Caco-2 (cell line): ENCODE measurements at regions not wholly inside any gene's neighbourhood (a gene's known extent, or its start where the extent isn't known, plus 50 kb on each side); places are given as distances from the start of the nearest gene placed in this dataset.

Experiments
- BruUV-seq: library from RNA; stranded (reverse); fragments of 400-500 nt; replicated peaks from 2 replicates; lab custom pipeline; 2021; lab: Mats Ljungman, UMichigan
- CTCF ChIA-PET: fragments of 300-600 bp; sonication (Branson Sonifier 250); formaldehyde crosslinking; loops from one replicate; lab custom pipeline; 2022; ENCODE audit warnings: antibody characterized with exemption; lab: Charles Lee
- POLR2A ChIA-PET: fragments of 300-600 bp; sonication (Branson Sonifier 250); formaldehyde crosslinking; loops from one replicate; lab custom pipeline; 2022; ENCODE audit warnings: antibody characterized with exemption; lab: Charles Lee
- DNase-seq, 2 experiments: peaks; one replicate each; pipeline versions ENCODE4 v3.0.0 to v3.0.0-alpha.2; 2020 to 2022
- H3K27me3 ChIP-seq: replicated peaks from 2 replicates; pipeline ENCODE4 v1.6.0; 2011; ENCODE audit warnings: low read length; ENCODE audit not compliant: control insufficient read depth, insufficient read depth
- H3K36me3 ChIP-seq: 2 replicates; pipeline ENCODE4 v1.5.1; 2011; ENCODE audit warnings: low read length; ENCODE audit not compliant: control insufficient read depth, insufficient read depth
- H3K4me1 ChIP-seq: fragments of 250-450 bp; sonication (Bioruptor Pico); 2 replicates; pipeline ENCODE4 v1.5.1; 2020; ENCODE audit warnings: mild to moderate bottlenecking
- H3K4me3 ChIP-seq: 2 replicates; pipeline ENCODE4 v1.5.1; 2011; ENCODE audit warnings: low read depth, mild to moderate bottlenecking, control low read depth, low read length
- H3K9me3 ChIP-seq: fragments of 250-450 bp; sonication (Bioruptor Pico); 2 replicates; pipeline ENCODE4 v1.5.1; 2020; ENCODE audit warnings: mild to moderate bottlenecking, moderate library complexity
- H3K27ac Mint-ChIP-seq: one replicate; pipeline ENCODE4 v1.8.0; 2022; ENCODE audit warnings: mixed read lengths; ENCODE audit not compliant: unreplicated experiment
- H3K27me3 Mint-ChIP-seq: one replicate; pipeline ENCODE4 v1.8.0; 2022; ENCODE audit warnings: mixed read lengths; ENCODE audit not compliant: insufficient read depth, unreplicated experiment
- H3K36me3 Mint-ChIP-seq: one replicate; pipeline ENCODE4 v1.8.0; 2022; ENCODE audit warnings: mild to moderate bottlenecking, mixed read lengths; ENCODE audit not compliant: insufficient read depth, unreplicated experiment
- H3K4me1 Mint-ChIP-seq: one replicate; pipeline ENCODE4 v1.8.0; 2022; ENCODE audit warnings: low read depth, mixed read lengths; ENCODE audit not compliant: unreplicated experiment
- H3K4me3 Mint-ChIP-seq: one replicate; pipeline ENCODE4 v1.8.0; 2022; ENCODE audit warnings: mild to moderate bottlenecking, moderate library complexity, mixed read lengths; ENCODE audit not compliant: unreplicated experiment
- H3K9me3 Mint-ChIP-seq: one replicate; pipeline ENCODE4 v1.8.0; 2022; ENCODE audit warnings: mixed read lengths; ENCODE audit not compliant: unreplicated experiment
- CTCF ChIP-seq, 2 experiments: fragments of 200-600 bp in 1 of 2; IDR thresholded peaks; 1 replicate in 1 of 2; 2 replicates in 1 of 2; pipeline versions ENCODE4 v1.5.1 to v1.8.0; 2011 to 2022; ENCODE audit warnings: antibody characterized with exemption in 1 of 2, control low read depth in 1 of 2, inconsistent platforms in 1 of 2, low read depth in 1 of 2, low read length in 1 of 2, mild to moderate bottlenecking in 1 of 2, moderate library complexity in 1 of 2; ENCODE audit not compliant: insufficient read depth in 1 of 2, severe bottlenecking in 1 of 2, unreplicated experiment in 1 of 2
- intact Hi-C: fragments of 100-400 bp; cut with micrococcal nuclease; formaldehyde crosslinking; loops from one replicate; pipeline ENCODE4 v1.10.0; 2022; ENCODE audit not compliant: unreplicated experiment

DNA sequence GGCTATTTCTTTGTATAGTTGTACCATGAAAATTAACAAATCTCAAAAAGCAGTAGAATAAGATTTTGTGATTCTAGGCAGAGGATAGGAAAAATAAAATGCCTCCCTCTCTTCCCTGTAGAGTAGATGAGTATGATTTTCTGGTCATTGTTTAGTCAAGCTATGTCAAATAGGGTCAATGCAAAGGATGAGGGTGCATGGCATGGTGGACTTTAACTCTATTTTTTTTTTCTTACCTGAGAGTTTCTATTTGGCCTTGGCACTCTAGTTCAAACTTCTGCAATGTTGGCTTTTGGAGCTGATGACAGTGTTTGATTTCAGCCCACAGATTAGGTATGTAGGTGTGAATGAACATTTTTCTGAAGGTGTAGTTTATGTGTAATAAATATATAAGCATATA, 224.5 kb downstream of the TRIB2 start:
- ChIA-PET POLR2A (no interaction called here), CTCF (no interaction called here)
- Mint-ChIP-seq H3K27ac (no peak overlapping the region), H3K27me3 (peaks cover 4% of the 10 kb centered on the region), H3K9me3 (no peaks in the 10 kb centered on the region), H3K36me3 (no peaks in the 10 kb centered on the region), H3K4me1 (no peaks in the 10 kb centered on the region), H3K4me3 (no peak overlapping the region)
- peaks cover under 1% of the 10 kb centered on the region; the same call in 1 of the 2 replicates for H3K27me3 ChIP-seq
- no peak for TF ChIP-seq CTCF (IDR thresholded peaks at IDR 0.05; ENCODE audit: insufficient read depth in 1 of 2, low read depth in 1 of 2, low read length in 1 of 2, severe bottlenecking in 1 of 2, unreplicated experiment in 1 of 2)
- no peaks in the 10 kb centered on the region for H3K36me3 ChIP-seq
- H3K4me1 ChIP-seq: no peaks in the 10 kb centered on the region
- no peaks in the 10 kb centered on the region for H3K9me3 ChIP-seq
- no peak overlapping the region for H3K4me3 ChIP-seq
- intact Hi-C loops: no loop called here
- DNase-seq: no peak
- no TSS peak for BruUV-seq

DNA sequence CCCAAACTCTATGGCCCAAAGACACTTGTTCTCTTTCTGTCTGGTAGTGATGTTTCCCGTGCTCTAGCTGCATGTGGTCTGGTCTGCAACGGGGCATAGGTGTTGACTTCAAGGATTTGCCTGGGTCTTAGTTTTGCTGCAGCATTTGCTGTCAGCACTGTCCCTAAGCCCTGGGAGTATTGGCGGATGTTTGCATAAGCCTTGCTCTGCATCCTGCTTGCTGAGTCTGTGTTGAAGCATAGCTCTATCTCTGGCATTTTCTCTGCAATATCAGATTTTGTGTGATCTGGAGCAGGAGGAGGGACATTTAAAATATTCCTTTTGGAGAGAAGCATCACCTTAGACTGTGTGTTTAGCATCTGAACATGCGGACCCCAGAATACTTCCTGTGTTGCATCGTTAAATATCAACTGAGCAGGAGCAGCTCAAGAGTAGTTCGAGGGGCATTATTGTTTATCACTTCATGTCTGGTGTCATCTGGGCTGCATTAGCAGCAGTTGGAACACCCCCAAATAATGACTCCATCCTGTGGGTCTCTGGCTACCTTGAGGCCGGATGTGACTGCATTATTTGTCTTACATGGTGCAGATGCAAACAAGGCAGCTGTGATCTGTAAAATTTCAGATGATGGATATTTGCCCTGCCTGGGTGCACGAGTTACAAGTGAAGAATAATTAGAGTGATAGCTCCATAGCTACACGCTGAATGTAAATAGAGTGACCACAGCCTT, 231.7 kb downstream of the TRIB2 start:
- Mint-ChIP-seq H3K4me1 (peaks cover 7% of the 10 kb centered on the region), H3K9me3 (no peaks in the 10 kb centered on the region), H3K27ac (no peak overlapping the region), H3K4me3 (no peak overlapping the region), H3K27me3 (peaks cover 8% of the 10 kb centered on the region), H3K36me3 (no peaks in the 10 kb centered on the region)
- POLR2A ChIA-PET: no interaction called here
- Histone ChIP-seq H3K4me3 (no peak overlapping the region), H3K27me3 (peaks cover 2% of the 10 kb centered on the region; the same call in 1 of the 2 replicates), H3K36me3 (no peaks in the 10 kb centered on the region), H3K9me3 (no peaks in the 10 kb centered on the region), H3K4me1 (0 out of 2 replicates have a peak, but pooled peaks cover 6% of the 10 kb centered on the region)
- no peak for TF ChIP-seq CTCF (IDR thresholded peaks at IDR 0.05; ENCODE audit: insufficient read depth in 1 of 2, low read depth in 1 of 2, low read length in 1 of 2, severe bottlenecking in 1 of 2, unreplicated experiment in 1 of 2)
- BruUV-seq: no TSS peak
- CTCF ChIA-PET: no interaction called here
- no peak for DNase-seq
- intact Hi-C loops: no loop called here

GRCh38 chr2:12948961-12949353, 232.2 kb downstream of the TRIB2 start:
- no peak for TF ChIP-seq CTCF (IDR thresholded peaks at IDR 0.05; ENCODE audit: insufficient read depth in 1 of 2, low read depth in 1 of 2, low read length in 1 of 2, severe bottlenecking in 1 of 2, unreplicated experiment in 1 of 2)
- no peak overlapping the region for H3K27ac Mint-ChIP-seq
- peaks cover 7% of the 10 kb centered on the region for H3K4me1 Mint-ChIP-seq
- Histone ChIP-seq H3K4me3 (no peak overlapping the region), H3K27me3 (peaks cover 2% of the 10 kb centered on the region; the same call in 1 of the 2 replicates), H3K9me3 (no peaks in the 10 kb centered on the region), H3K4me1 (0 out of 2 replicates have a peak, but pooled peaks cover 6% of the 10 kb centered on the region), H3K36me3 (no peaks in the 10 kb centered on the region)
- CTCF ChIA-PET: no interaction called here
- H3K4me3 Mint-ChIP-seq: no peak overlapping the region
- no peaks in the 10 kb centered on the region for H3K9me3 Mint-ChIP-seq
- DNase-seq: no peak
- POLR2A ChIA-PET: no interaction called here
- BruUV-seq: no TSS peak
- intact Hi-C loops: no loop called here
- peaks cover 8% of the 10 kb centered on the region for H3K27me3 Mint-ChIP-seq
- H3K36me3 Mint-ChIP-seq: no peaks in the 10 kb centered on the region
